ENCODE measurements at regions not wholly inside any gene's neighbourhood (a gene's known extent, or its start where the extent isn't known, plus 50 kb on each side); places are given as distances from the start of the nearest gene placed in this dataset.

DNA sequence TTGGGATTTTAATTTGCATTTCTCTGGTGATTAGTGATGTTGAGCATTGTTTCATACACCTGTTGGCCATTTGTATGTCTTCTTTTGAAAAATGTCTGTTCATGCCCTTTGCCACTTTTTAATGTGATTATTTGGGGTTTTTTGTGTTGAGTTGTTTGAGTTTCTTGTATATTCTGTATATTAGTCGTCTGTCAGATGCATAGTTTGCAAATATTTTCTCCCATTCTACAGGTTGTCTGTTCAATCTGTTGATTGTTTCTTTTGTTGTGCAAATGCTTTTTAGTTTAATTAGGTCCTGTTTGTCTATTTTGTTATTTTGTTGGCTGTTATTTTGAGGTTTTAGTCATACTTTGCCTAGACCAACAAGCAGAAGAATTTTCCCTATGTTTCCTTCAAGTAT lies 164.0 kb upstream of the CXADR start:
- no peak for DNase-seq
- intact Hi-C loops (cut with DNase I), result no loop called here
- no peaks in the 10 kb centered on the region for H3K27me3 ChIP-seq (ENCODE audit: control insufficient read depth, insufficient read depth, low read length)
- no peak overlapping the region for H3K27ac ChIP-seq (ENCODE audit: low read depth in 2 of 2, low read length in 2 of 2)
- TF ChIP-seq CTCF (IDR thresholded peaks at IDR 0.05; ENCODE audit: borderline replicate concordance, extremely low read depth, insufficient read depth), result no peak
- H3K9me3 ChIP-seq (ENCODE audit: control insufficient read depth in 2 of 3, insufficient read depth in 1 of 3, low read length in 3 of 3), result no peaks in the 10 kb centered on the region
- H3K9ac ChIP-seq (ENCODE audit: low read length in 3 of 3), result no peak overlapping the region
- FAIRE-seq, result no peak
- H3K4me1 ChIP-seq (ENCODE audit: control insufficient read depth in 2 of 3, insufficient read depth in 2 of 3, low read depth in 1 of 3, low read length in 3 of 3), result no peaks in the 10 kb centered on the region
- no peak overlapping the region for H3K4me3 ChIP-seq (ENCODE audit: low read length in 3 of 3)
- H3K36me3 ChIP-seq (ENCODE audit: control insufficient read depth in 2 of 3, insufficient read depth in 3 of 3, low read length in 3 of 3), result no peaks in the 10 kb centered on the region

DNA sequence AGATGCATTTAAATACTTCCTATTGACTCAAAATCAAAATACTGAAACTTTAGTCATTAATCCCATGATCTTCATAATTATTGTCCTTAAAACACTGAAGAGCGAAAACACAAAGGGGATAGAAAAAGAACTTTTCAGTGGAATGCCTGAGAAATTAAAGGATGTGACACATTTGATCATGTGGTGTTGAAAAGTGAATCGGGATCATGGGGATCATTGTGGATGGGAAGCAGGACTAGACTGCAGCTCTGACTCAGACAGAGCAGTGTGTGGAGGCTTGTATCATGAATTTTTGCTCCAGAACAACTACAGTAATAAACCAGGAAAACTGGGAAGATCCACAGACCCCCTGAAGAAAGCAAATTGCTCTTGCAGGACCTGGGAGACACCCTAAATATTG lies 161.1 kb upstream of the CXADR start:
- FAIRE-seq, result no peak
- H3K4me3 ChIP-seq (ENCODE audit: low read length in 3 of 3), result no peak overlapping the region

DNA sequence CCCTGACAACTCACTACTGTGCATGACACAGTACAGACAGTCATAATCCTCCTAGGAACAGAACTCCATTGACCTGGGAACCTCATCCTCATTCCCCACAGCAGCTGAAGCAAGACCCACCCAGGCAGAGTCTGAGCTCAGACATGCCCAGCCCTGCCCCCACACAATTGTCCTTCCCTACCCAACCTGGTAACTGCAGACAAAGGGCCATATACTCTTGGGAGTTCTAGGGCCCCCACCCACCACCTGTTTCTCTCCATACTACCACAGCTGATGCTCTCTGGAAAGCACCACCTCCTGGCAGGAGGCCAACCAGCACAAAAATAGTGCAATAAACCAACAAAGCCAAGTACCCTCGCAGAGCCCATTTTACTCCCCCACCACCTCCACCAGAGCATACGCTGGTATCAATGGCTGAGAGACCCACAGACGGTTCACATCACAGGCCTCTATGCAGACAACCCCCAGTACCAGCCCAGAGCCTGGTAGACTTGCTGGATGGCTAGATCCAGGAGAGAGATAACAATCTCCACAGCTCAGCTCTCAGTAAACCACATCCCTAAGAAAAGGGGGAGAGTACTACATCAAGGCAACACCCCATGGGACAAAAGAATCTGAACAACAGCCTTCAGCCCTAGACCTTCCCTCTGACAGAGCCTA lies 159.7 kb upstream of the CXADR start:
- Histone ChIP-seq H3K27ac (ENCODE audit: low read depth in 2 of 2, low read length in 2 of 2) (no peak overlapping the region), H3K36me3 (ENCODE audit: control insufficient read depth in 2 of 3, insufficient read depth in 3 of 3, low read length in 3 of 3) (no peaks in the 10 kb centered on the region), H3K9me3 (ENCODE audit: control insufficient read depth in 2 of 3, insufficient read depth in 1 of 3, low read length in 3 of 3) (no peaks in the 10 kb centered on the region), H3K27me3 (ENCODE audit: control insufficient read depth, insufficient read depth, low read length) (no peaks in the 10 kb centered on the region), H3K4me3 (ENCODE audit: low read length in 3 of 3) (no peak overlapping the region), H3K4me1 (ENCODE audit: control insufficient read depth in 2 of 3, insufficient read depth in 2 of 3, low read depth in 1 of 3, low read length in 3 of 3) (no peaks in the 10 kb centered on the region), H3K9ac (ENCODE audit: low read length in 3 of 3) (no peak overlapping the region)
- TF ChIP-seq CTCF (IDR thresholded peaks at IDR 0.05; ENCODE audit: borderline replicate concordance, extremely low read depth, insufficient read depth), result no peak
- FAIRE-seq (no peak), DNase-seq (no peak)
- intact Hi-C loops (cut with DNase I), result no loop called here

More for the DNA sequence above, 161.1 kb upstream of the CXADR start:
- no peaks in the 10 kb centered on the region for H3K9me3 ChIP-seq (ENCODE audit: control insufficient read depth in 2 of 3, insufficient read depth in 1 of 3, low read length in 3 of 3)
- no peak for DNase-seq
- H3K27me3 ChIP-seq (ENCODE audit: control insufficient read depth, insufficient read depth, low read length), result no peaks in the 10 kb centered on the region
- H3K4me1 ChIP-seq (ENCODE audit: control insufficient read depth in 2 of 3, insufficient read depth in 2 of 3, low read depth in 1 of 3, low read length in 3 of 3), result no peaks in the 10 kb centered on the region
- intact Hi-C loops (cut with DNase I), result no loop called here
- no peaks in the 10 kb centered on the region for H3K36me3 ChIP-seq (ENCODE audit: control insufficient read depth in 2 of 3, insufficient read depth in 3 of 3, low read length in 3 of 3)
- no peak for TF ChIP-seq CTCF (IDR thresholded peaks at IDR 0.05; ENCODE audit: borderline replicate concordance, extremely low read depth, insufficient read depth)
- no peak overlapping the region for H3K9ac ChIP-seq (ENCODE audit: low read length in 3 of 3)
- no peak overlapping the region for H3K27ac ChIP-seq (ENCODE audit: low read depth in 2 of 2, low read length in 2 of 2)

- no peaks in the 10 kb centered on the region for H3K27me3 ChIP-seq (ENCODE audit: control insufficient read depth, insufficient read depth, low read length)
- TF ChIP-seq CTCF (IDR thresholded peaks at IDR 0.05; ENCODE audit: borderline replicate concordance, extremely low read depth, insufficient read depth), result no peak
- H3K27ac ChIP-seq (ENCODE audit: low read depth in 2 of 2, low read length in 2 of 2), result no peak overlapping the region
- intact Hi-C loops (cut with DNase I), result no loop called here
- FAIRE-seq, result no peak
- no peaks in the 10 kb centered on the region for H3K9me3 ChIP-seq (ENCODE audit: control insufficient read depth in 2 of 3, insufficient read depth in 1 of 3, low read length in 3 of 3)
- no peak overlapping the region for H3K4me3 ChIP-seq (ENCODE audit: low read length in 3 of 3)
- no peaks in the 10 kb centered on the region for H3K36me3 ChIP-seq (ENCODE audit: control insufficient read depth in 2 of 3, insufficient read depth in 3 of 3, low read length in 3 of 3)
- H3K9ac ChIP-seq (ENCODE audit: low read length in 3 of 3), result no peak overlapping the region
- DNase-seq, result peak in 1 of 5 donors; percentile 22
- no peaks in the 10 kb centered on the region for H3K4me1 ChIP-seq (ENCODE audit: control insufficient read depth in 2 of 3, insufficient read depth in 2 of 3, low read depth in 1 of 3, low read length in 3 of 3)
Observed at GRCh38 chr21:17359781-17360180, 153.1 kb upstream of the CXADR start.
